ENCODE measurements at regions not wholly inside any gene's neighbourhood (a gene's known extent, or its start where the extent isn't known, plus 50 kb on each side); places are given as distances from the start of the nearest gene placed in this dataset.

DNA sequence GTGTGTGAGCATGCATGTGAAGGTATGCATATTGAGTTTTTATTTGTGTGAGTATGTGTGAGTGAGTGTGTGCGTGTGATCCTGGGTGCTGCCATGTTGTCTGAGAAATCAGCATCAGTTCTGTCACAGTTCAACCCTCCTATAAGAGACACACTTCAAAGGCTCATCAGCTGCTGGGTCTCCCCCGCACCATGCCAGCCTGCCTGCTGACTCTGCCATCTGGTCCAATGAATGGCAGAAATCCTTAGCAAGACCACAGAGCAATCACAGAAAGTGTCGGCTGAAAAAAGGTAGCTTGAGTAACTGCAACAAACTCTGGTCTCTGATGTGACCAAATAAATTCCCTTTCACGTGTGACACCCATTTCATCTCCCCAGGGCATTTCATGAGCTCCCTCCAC, 381.8 kb upstream of the MAF start:
- H3K9ac ChIP-seq (ENCODE audit: low read length): no peak overlapping the region
- no peaks in the 10 kb centered on the region for H3K36me3 ChIP-seq (ENCODE audit: low read length)
- no peak overlapping the region for H3K27ac ChIP-seq (ENCODE audit: low read depth, low read length)
- H3K9me2 ChIP-seq (replicated peaks; ENCODE audit: insufficient read depth, low read length): no peaks in the 10 kb centered on the region
- H3K4me3 ChIP-seq (ENCODE audit: insufficient read depth, low read length, poor library complexity, severe bottlenecking): no peak overlapping the region
- no peaks in the 10 kb centered on the region for H4K20me1 ChIP-seq (ENCODE audit: low read depth, low read length)
- no peaks in the 10 kb centered on the region for H3K79me2 ChIP-seq (ENCODE audit: insufficient read depth, low read length)
- no peak overlapping the region for H3K4me2 ChIP-seq (ENCODE audit: low read depth, low read length, poor library complexity, severe bottlenecking)
- H3F3A ChIP-seq (ENCODE audit: insufficient read depth): no peaks in the 10 kb centered on the region
- no peaks in the 10 kb centered on the region for H3K27me3 ChIP-seq (ENCODE audit: low read length)
- no peak overlapping the region for H2AFZ ChIP-seq (ENCODE audit: low read depth, low read length, severe bottlenecking)
- H3K9me3 ChIP-seq (ENCODE audit: insufficient read depth, low read length): no peaks in the 10 kb centered on the region
- TF ChIP-seq CTCF (IDR thresholded peaks at IDR 0.05; ENCODE audit: insufficient read depth, low read length, poor library complexity, severe bottlenecking) (no peak), EZH2phosphoT487 (conservative IDR thresholded peaks at IDR 0.05; ENCODE audit: low read length) (no peak)

DNA sequence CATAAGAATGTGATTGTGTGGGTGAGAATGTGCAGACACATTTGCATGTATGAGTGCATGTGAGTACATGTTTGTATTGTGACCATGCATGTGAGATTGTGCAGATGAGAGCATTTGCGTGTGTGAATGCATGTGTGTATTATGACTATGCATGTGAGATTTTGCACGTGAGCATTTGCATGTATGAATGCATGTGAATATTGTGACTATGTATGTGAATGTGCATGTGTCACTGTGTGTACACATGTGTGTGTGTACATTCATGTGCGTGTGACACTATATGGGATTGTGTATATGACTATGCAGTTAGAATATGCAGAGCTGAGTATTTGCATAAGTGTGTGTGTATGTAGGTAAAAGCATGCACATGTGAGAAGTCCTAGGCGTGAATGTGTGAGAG, 381.3 kb upstream of the MAF start:
- Histone ChIP-seq H3K27me3 (ENCODE audit: low read length) (no peaks in the 10 kb centered on the region), H3F3A (ENCODE audit: insufficient read depth) (no peaks in the 10 kb centered on the region), H3K27ac (ENCODE audit: low read depth, low read length) (no peak overlapping the region), H4K20me1 (ENCODE audit: low read depth, low read length) (no peaks in the 10 kb centered on the region), H2AFZ (ENCODE audit: low read depth, low read length, severe bottlenecking) (no peak overlapping the region), H3K79me2 (ENCODE audit: insufficient read depth, low read length) (no peaks in the 10 kb centered on the region), H3K9ac (ENCODE audit: low read length) (no peak overlapping the region), H3K4me3 (ENCODE audit: insufficient read depth, low read length, poor library complexity, severe bottlenecking) (no peak overlapping the region), H3K36me3 (ENCODE audit: low read length) (no peaks in the 10 kb centered on the region), H3K9me2 (replicated peaks; ENCODE audit: insufficient read depth, low read length) (no peaks in the 10 kb centered on the region), H3K9me3 (ENCODE audit: insufficient read depth, low read length) (no peaks in the 10 kb centered on the region), H3K4me2 (ENCODE audit: low read depth, low read length, poor library complexity, severe bottlenecking) (no peak overlapping the region)
- TF ChIP-seq CTCF (IDR thresholded peaks at IDR 0.05; ENCODE audit: insufficient read depth, low read length, poor library complexity, severe bottlenecking) (no peak), EZH2phosphoT487 (conservative IDR thresholded peaks at IDR 0.05; ENCODE audit: low read length) (no peak)

DNA sequence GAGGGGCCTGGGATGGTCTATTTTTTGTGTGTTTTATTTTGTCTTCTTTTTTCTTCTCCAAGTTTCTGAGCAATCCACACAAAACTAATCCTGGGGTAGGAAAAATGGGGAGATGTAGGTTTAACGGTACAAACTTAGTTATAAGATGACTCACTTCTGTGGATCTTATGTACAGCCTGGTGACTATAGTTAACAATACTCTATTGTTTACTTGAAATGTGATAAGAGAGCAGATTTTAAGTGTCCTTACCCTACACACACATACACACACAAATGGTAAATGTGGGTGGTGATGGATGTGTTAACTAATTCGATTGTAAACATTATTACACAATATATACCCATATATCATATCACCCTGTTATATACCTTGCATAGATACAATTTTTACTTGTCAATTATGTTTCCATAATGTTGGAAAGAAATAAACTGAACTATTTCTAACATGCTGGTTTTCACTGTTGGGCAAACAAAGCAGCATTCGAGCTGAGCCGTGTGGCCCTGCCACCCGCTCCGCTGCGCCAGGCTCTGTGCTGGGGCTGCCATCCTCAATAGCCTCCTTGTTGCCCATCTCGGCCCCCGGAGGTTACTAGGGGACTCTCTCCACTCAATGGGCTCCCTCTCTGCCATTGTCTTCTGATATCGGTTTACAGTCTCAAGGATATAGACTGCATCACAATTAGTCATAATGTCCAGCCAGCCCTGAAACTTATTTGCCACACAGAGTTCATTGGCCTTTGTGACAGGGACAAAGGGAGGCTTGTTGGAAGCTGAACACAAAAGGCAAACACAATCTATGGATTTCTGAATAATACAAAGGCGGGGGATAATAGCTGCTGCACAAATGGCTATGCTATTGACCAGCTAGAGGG, 380.3 kb upstream of the MAF start:
- Histone ChIP-seq H2AFZ (ENCODE audit: low read depth, low read length, severe bottlenecking) (no peak overlapping the region), H3K9me2 (replicated peaks; ENCODE audit: insufficient read depth, low read length) (no peaks in the 10 kb centered on the region), H3K4me2 (ENCODE audit: low read depth, low read length, poor library complexity, severe bottlenecking) (no peak overlapping the region), H3K4me3 (ENCODE audit: insufficient read depth, low read length, poor library complexity, severe bottlenecking) (no peak overlapping the region), H3K9ac (ENCODE audit: low read length) (no peak overlapping the region), H3K79me2 (ENCODE audit: insufficient read depth, low read length) (no peaks in the 10 kb centered on the region), H3K36me3 (ENCODE audit: low read length) (no peaks in the 10 kb centered on the region), H3K27me3 (ENCODE audit: low read length) (no peaks in the 10 kb centered on the region), H3K27ac (ENCODE audit: low read depth, low read length) (no peak overlapping the region), H4K20me1 (ENCODE audit: low read depth, low read length) (no peaks in the 10 kb centered on the region), H3F3A (ENCODE audit: insufficient read depth) (no peaks in the 10 kb centered on the region), H3K9me3 (ENCODE audit: insufficient read depth, low read length) (no peaks in the 10 kb centered on the region)
- TF ChIP-seq EZH2phosphoT487 (conservative IDR thresholded peaks at IDR 0.05; ENCODE audit: low read length) (no peak), CTCF (IDR thresholded peaks at IDR 0.05; ENCODE audit: insufficient read depth, low read length, poor library complexity, severe bottlenecking) (no peak)

All from SU-DHL-6 (cell line).